Hypothalamus (tissue), 51 donors: ENCODE measurements at regions not wholly inside any gene's neighbourhood (a gene's known extent, or its start where the extent isn't known, plus 50 kb on each side); places are given as distances from the start of the nearest gene placed in this dataset.
"Not testable (repeated sequence)": the region's sequence is repeated elsewhere in the genome, so short reads cannot be mapped to it uniquely, and the experiment has no call there.

ENCODE experiments used
- DNase-seq, 51 donors: peaks; one replicate each; lab custom pipeline; 2025; lab: John Stamatoyannopoulos, UW

DNA sequence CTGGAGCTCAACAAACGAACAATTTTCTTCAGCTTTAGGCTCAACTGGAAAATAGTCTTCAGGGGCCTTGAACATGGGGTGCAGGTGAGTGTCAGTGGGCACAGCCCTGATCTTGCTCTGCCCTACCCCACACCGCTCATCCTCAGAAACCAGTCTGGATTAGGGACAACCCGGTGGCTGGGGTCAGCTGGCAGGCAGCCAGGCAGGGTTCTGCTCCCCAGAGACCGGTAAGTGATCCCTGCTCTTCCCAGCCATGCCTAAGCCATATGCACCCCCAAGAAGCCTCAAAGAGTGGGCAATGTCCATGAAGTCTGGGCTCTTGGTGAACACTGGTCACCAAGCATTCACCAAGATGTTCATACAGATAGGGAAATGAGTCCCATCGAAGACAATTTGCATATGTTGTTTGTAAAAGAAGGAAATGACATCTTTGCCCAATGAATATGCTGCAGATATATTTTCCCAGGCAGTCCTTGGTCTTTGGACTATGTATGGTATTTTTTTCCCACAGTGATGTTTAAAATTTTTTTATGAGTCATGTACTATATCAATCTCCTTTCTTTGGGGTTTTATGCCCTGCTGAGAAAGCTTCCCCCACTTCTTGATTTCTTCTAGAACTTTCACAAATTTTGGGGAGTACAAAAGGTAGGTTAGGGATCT is 63.9 kb upstream of the VASH1 start:
- DNase-seq = no peak

DNA sequence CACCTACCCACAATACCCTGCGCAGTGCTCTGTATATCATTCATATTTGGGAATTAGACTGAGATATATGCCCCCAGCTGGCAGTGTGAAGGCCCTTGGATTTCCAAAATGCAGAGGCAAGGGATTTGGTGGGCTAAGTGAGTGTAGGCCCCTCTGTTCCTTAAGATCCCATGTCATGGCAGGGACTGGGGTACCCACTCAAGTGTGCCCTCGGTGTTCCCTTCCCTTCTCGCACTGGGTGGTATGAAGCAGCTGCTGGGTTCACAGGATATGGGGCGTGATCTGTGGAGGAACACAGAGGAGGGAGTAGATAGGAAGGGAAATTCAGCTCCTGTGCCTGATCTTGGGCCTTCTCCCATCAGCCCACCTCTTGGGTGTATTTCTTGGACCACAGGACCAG is 63.1 kb upstream of the VASH1 start:
- DNase-seq = no peak

DNA sequence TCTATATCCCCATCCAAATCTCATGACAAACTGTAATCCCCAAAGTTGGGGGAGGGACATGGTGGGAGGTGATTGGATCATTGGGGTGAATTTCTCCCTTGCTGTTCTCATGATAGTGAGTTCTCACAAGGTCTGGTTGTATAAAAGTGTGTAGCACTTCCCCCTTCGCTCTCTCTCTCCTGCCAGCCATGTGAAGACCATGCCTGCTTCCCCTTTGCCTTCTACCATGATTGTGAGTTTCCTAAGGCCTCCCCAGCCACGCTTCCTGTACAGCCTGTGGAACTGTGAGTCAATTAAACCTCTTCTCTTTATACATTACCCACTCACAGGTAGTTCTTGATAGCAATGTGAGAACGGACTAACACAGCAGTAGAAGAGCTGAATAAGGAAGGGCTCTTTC is 62.6 kb upstream of the VASH1 start:
- no peak for DNase-seq

DNA sequence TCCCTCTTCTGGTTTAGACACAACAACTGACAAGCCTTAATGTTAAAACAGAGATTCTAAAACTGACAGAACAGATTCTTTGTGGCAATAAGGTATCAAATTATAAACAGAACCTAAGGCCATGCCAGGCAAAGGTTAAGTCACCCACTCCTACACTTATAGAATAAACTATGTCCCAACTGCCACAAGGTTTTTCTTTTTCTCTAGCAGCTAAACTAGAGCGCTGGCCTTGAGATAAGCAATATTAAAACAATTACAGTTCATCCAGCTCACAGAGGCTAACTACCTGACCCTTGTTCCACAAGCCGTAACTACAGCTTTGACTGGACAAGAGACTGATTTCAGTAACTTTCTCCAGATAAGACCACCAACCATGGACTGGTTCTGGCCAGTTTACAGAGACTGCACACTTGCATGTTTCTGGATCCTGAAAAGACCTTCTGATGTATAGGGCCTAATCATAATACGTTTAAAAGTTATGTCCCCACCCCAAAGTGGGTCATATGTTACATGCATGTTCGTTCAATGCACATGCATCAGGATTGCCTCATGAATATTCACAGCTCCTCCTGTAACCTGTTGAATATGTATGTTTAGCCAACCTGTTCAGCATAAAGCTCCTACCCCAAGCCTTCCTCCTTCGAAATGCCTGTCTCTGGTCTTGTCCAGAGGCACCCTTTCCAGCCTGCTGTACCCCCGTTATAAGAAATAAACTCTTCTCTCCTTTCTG is 61.9 kb upstream of the VASH1 start:
- no peak for DNase-seq

DNA sequence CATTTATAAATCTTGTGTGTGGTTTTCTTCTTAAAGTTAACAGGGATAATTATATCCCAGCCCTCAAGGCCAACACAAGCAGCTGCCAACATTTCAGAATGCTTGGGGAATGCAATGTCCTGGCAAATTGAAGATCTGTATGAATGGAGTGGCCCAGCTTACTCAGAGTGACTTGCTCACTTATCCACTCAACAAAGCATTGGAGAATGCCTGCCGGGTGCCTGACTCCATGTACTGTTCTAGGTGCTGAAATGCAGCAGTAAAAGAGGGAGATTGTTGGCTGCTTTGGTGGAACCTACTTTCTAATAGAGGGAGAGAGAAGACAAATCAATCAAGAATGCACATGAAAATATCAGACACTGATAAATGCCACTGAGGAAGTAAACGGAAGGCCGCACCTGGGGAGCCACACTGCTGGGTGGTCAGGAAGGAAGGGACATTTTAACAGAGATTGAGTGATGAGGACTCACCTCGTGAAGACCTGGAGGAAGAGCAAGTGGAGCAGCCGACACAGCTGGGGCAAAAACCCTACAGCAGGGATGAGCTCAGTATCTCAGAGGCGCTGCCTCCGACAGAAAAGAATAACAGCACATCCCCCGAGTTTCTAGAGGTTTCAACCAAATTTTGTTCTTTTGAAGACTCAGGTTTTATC is 61.2 kb upstream of the VASH1 start:
- DNase-seq = peak in 3 of 51 donors; percentile 2 to 29 (median 11)

DNA sequence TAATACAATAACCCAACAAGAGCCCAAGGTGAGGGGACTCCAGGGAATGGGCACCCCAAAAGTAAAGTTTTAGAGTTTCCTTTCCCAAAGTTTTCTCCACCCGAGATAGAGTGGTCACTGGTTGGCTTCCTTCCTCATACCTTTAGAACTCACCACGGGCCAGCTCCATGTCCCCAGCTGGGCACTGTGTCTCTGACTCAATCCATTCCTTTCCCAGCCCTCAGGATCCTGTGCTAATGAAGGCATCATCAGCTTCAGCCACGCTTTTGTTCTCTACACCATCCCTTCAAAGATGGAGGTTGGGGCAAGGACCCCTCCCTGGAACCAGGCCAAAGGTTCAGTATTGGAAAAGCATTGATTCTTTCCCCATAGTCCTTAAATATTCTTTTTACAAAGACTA is 59.8 kb upstream of the VASH1 start:
- DNase-seq = no peak

DNA sequence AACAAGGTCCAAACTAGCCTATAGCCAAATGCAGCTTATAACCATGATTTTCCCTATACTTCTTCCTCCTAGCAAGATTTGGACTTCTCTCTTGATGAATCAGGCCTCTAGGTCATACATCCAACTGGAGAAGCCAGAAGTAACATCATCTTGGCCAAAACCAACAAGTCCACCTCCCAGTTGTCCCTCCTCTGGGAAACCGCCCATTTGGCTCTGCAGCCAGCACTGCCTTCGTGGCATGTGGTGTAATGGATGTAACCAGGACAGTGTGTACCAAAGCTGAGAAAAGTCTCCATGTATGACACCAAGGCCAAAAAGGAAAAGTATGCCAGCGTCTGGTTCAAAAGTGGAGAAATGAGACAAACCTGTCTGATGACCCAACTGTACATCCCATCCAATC is 59.3 kb upstream of the VASH1 start:
- DNase-seq = no peak

DNA sequence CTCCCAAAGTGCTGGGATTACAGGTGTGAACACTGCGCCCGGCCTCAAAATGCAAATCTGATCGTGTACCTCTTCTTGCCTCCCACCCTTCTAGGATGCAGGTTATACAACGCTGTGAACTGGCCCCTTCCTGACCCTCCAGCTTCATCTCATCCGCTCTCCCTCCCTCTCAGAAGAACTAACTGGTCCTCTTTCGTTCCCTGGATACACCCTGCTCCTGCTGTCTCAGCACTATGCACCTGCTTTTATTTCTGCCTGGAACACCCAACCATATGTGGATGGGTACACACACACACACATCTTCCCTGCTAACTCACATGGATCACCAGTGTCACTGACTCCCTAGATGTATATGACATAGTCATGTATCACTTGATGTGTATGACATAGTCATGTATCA is 56.1 kb upstream of the VASH1 start:
- no peak for DNase-seq

DNA sequence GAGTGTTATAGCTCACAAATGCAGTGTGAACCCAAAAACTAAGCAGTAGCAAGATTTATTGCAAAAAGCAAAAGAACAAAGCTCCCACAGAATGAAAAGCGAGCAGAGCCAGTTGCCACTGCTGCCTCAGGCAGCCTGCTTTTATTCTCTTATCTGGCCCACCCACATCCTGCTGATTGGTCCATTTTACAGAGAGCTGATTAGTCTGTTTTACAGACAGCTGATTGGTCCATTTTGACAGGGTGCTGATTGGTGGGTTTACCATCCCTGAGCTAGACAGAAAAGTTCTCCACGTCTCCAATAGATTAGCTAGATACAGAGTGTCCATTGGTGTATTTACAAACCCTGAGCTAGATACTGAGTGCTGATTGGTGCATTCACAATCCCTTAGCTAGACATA is 55.1 kb upstream of the VASH1 start:
- not testable (repeated sequence) for DNase-seq

DNA sequence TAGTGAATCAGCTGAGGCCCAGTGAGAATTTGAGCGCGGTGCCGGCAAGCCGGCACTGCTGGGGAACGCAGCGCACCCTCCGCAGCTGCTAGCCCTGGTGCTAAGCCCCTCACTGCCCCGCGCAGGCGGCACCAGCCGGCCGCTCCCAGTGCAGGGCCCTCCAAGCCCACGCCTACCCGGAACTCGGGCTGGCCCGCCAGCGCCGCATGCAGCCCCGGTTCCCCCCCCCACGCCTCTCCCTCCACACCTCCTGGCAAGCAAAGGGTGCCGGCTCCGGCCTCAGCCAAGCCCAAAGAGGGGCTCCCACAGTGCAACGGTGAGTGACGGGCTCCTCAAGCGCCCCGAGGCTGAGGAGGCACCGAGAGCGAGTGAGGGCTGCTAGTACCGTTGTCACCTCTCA is 54.5 kb upstream of the VASH1 start:
- no peak for DNase-seq

DNA sequence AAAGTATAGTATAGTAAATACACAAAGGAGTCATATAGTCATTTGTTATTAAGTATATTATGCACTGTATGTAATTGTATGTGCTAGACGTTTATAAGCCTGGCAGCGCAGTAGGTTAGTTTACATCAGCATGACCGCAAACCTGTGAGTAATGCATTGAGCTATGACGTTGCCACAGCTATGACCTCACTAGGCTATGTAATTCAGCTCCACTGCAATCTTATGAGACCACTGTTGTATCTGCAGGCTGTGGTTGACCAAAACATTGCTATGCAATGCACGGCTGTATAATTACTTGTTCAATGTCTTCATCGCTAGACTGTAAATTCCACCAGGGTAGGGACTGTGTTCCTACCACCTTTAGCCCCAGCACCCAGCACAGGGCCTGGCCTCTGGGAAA is 53.2 kb upstream of the VASH1 start:
- DNase-seq = no peak

DNA sequence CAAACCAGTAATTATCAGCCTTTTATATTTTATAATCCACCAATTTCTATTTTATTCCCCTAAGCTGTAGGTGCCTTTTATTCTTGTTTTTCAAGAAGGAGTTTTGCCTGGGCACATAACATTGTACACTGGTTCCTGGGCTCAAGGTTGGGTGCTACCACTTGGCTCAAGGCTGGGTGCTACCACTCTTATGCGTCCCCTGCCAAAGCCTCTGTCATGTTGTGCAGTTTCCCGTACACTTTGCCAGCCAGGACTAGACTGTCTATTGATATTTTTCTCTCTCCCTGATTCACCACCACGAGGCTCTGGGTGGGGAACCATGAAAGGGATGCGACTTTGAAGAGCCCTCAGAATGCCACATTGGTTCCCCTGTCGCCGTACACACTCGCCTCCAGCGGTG is 52.5 kb upstream of the VASH1 start:
- no peak for DNase-seq

DNA sequence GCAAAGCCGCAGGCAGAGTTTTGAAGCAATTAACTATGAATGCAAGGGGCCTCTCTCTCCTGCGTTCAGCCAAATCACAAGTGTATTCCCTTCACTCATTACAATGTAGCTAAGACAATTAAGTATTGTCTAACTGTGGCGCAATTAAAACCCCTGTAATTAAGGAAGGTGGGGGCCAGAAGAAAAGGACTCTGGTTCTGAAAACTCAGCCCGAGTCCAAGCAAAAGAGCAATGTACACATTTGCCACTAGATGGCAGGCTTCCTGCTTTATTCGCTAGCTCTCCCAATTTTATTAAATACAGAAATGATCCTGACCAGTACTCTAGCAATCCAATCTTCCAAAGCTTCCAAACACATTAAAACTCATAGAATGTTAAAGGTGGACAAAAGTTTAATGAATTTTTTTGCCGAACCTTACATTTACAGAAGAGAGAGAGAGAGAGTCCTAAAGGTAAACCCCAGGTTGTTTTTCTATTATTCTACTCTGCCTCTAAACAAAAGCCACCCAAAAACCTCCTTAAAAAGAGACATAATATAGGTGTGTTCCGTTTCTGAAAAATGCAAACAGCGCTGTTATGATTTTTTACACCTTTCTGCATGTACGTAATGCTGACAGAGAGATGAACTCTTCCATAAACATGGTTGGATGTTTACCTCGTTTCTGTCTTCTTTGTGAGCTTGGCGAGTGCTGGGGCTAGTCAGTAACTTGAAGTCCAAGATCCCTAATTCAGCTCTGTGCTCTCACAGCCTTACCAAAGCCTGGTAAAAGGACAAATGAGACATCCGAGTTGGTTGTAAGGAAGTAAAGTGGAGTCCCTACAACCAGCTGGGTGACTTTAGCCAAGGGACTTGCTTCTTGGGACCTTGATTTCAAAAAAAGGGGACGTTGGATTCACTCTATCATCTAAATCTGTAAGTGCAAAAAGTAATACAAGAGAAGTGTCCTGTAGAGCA is 50.9 kb upstream of the VASH1 start:
- DNase-seq = peak in 14 of 51 donors; percentile 6 to 59 (median 25)
